ENCODE measurements at regions not wholly inside any gene's neighbourhood (a gene's known extent, or its start where the extent isn't known, plus 50 kb on each side); places are given as distances from the start of the nearest gene placed in this dataset.

DNA sequence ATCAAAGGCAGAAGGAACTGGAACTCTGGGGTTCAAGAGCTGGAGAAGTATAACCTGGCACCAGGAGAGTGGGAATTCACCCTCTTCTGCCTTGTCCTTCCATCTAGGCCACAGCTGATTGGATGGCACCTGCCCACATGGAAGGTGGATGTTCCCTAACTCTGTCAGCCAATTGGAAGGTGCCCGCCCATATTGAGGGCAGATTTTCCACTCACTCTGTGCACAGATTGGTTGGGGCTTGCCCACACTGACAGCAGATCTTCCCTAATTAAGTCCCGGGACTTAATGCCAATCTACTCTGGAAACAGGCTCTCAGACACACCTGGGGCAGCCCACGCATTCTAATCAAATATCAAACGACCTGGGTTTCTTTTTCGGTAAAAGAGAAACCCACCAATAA lies 1142.3 kb upstream of the CELF2 start:
- TF ChIP-seq, protein P1, sequence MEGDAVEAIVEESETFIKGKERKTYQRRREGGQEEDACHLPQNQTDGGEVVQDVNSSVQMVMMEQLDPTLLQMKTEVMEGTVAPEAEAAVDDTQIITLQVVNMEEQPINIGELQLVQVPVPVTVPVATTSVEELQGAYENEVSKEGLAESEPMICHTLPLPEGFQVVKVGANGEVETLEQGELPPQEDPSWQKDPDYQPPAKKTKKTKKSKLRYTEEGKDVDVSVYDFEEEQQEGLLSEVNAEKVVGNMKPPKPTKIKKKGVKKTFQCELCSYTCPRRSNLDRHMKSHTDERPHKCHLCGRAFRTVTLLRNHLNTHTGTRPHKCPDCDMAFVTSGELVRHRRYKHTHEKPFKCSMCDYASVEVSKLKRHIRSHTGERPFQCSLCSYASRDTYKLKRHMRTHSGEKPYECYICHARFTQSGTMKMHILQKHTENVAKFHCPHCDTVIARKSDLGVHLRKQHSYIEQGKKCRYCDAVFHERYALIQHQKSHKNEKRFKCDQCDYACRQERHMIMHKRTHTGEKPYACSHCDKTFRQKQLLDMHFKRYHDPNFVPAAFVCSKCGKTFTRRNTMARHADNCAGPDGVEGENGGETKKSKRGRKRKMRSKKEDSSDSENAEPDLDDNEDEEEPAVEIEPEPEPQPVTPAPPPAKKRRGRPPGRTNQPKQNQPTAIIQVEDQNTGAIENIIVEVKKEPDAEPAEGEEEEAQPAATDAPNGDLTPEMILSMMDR (IDR thresholded peaks at IDR 0.05): no peak
- TF ChIP-seq POLR2AphosphoS5 (IDR thresholded peaks at IDR 0.05; ENCODE audit: insufficient read depth in 1 of 2, low read depth in 1 of 2) (no peak), POLR2A (IDR thresholded peaks at IDR 0.05) (no peak)
